D721Med (cell line): ENCODE measurements at regions not wholly inside any gene's neighbourhood (a gene's known extent, or its start where the extent isn't known, plus 50 kb on each side); places are given as distances from the start of the nearest gene placed in this dataset.
A peak's percentile ranks its signal among the peaks of the same experiment; 100 is the strongest.

ENCODE experiments used
- DNase-seq: peaks from one replicate; pipeline ENCODE4 v3.0.0; 2011; ENCODE audit warnings: low spot score; ENCODE audit not compliant: insufficient read length
- FAIRE-seq: peaks from 2 replicates; lab custom pipeline; 2011; peaks lifted over from hg19 to GRCh38; lab: Jason Lieb, UNC
- CTCF ChIP-seq: IDR thresholded peaks from 2 replicates; pipeline ENCODE4 v1.5.1; 2012; ENCODE audit warnings: mild to moderate bottlenecking, control low read depth; ENCODE audit not compliant: insufficient read depth; ENCODE audit errors: missing control alignments

GRCh38 chr3:135762188-135762856 lies 203.2 kb upstream of the PPP2R3A start:
- DNase-seq = no peak
- FAIRE-seq = no peak
- peak; percentile 26 for TF ChIP-seq CTCF

- FAIRE-seq = no peak
- no peak for DNase-seq
- TF ChIP-seq CTCF = no peak
Measured at GRCh38 chr3:135766115-135766514, 199.4 kb upstream of the PPP2R3A start.

GRCh38 chr3:135771760-135772159 lies 193.8 kb upstream of the PPP2R3A start:
- FAIRE-seq (no peak), DNase-seq (no peak)
- no peak for TF ChIP-seq CTCF

- TF ChIP-seq CTCF = no peak
- no peak for FAIRE-seq
Measured at GRCh38 chr3:135779024-135779423, 186.5 kb upstream of the PPP2R3A start.

GRCh38 chr3:135779590-135780235 lies 185.8 kb upstream of the PPP2R3A start:
- FAIRE-seq = no peak
- no peak for TF ChIP-seq CTCF
- no peak for DNase-seq

More at GRCh38 chr3:135779024-135779423, 186.5 kb upstream of the PPP2R3A start:
- no peak for DNase-seq

- no peak for FAIRE-seq
Measured at GRCh38 chr3:135781026-135781815, 184.3 kb upstream of the PPP2R3A start.

More at GRCh38 chr3:135781026-135781815, 184.3 kb upstream of the PPP2R3A start:
- no peak for DNase-seq
- no peak for TF ChIP-seq CTCF
